GM18951 (cell line): ENCODE measurements at regions not wholly inside any gene's neighbourhood (a gene's known extent, or its start where the extent isn't known, plus 50 kb on each side); places are given as distances from the start of the nearest gene placed in this dataset.

ENCODE experiments used
- POLR2A ChIP-seq: IDR thresholded peaks from 4 replicates; pipeline ENCODE4 v1.6.1; 2011; ENCODE audit warnings: mild to moderate bottlenecking; ENCODE audit not compliant: insufficient read length, insufficient read depth; ENCODE audit errors: extremely low read depth
- in situ Hi-C: fragments of 300-500 bp; cut with MboI; formaldehyde crosslinking; loops from one replicate; pipeline ENCODE4 v1.12.0; 2022; ENCODE audit warnings: low sequenced_read_pairs, mixed read lengths, inconsistent platforms; ENCODE audit not compliant: unreplicated experiment

GRCh38 chr12:42944516-42944915, 355.0 kb upstream of the PRICKLE1 start:
- in situ Hi-C loops = no loop called here
- TF ChIP-seq POLR2A = no peak

GRCh38 chr12:42936991-42937390, 347.4 kb upstream of the PRICKLE1 start:
- TF ChIP-seq POLR2A = no peak
- in situ Hi-C loops = no loop called here

- TF ChIP-seq POLR2A = no peak
- in situ Hi-C loops = no loop called here
Observed at GRCh38 chr12:42936260-42936659, 346.7 kb upstream of the PRICKLE1 start.

GRCh38 chr12:42935756-42936155, 346.2 kb upstream of the PRICKLE1 start:
- TF ChIP-seq POLR2A = no peak
- in situ Hi-C loops = no loop called here

GRCh38 chr12:42935090-42935489, 345.5 kb upstream of the PRICKLE1 start:
- TF ChIP-seq POLR2A = no peak
- in situ Hi-C loops = no loop called here

- no peak for TF ChIP-seq POLR2A
- in situ Hi-C loops = no loop called here
Observed at GRCh38 chr12:42933461-42934081, 344.0 kb upstream of the PRICKLE1 start.

GRCh38 chr12:42932936-42933335, 343.4 kb upstream of the PRICKLE1 start:
- TF ChIP-seq POLR2A = no peak
- in situ Hi-C loops = no loop called here

- in situ Hi-C loops = no loop called here
- no peak for TF ChIP-seq POLR2A
Observed at GRCh38 chr12:42926232-42926631, 336.7 kb upstream of the PRICKLE1 start.

- TF ChIP-seq POLR2A = no peak
- in situ Hi-C loops = no loop called here
Observed at GRCh38 chr12:42924482-42924881, 334.9 kb upstream of the PRICKLE1 start.

GRCh38 chr12:42923583-42923982, 334.0 kb upstream of the PRICKLE1 start:
- no peak for TF ChIP-seq POLR2A
- in situ Hi-C loops = no loop called here

- no peak for TF ChIP-seq POLR2A
- in situ Hi-C loops = no loop called here
Observed at GRCh38 chr12:42923156-42923555, 333.6 kb upstream of the PRICKLE1 start.

GRCh38 chr12:42922505-42922850, 332.9 kb upstream of the PRICKLE1 start:
- in situ Hi-C loops = no loop called here
- TF ChIP-seq POLR2A = no peak

GRCh38 chr12:42921741-42922504, 332.4 kb upstream of the PRICKLE1 start:
- in situ Hi-C loops = no loop called here
- TF ChIP-seq POLR2A = no peak

- TF ChIP-seq POLR2A = no peak
- in situ Hi-C loops = no loop called here
Observed at GRCh38 chr12:42919691-42920090, 330.1 kb upstream of the PRICKLE1 start.

- no peak for TF ChIP-seq POLR2A
- in situ Hi-C loops = no loop called here
Observed at GRCh38 chr12:42918443-42918842, 328.9 kb upstream of the PRICKLE1 start.

- in situ Hi-C loops = no loop called here
- TF ChIP-seq POLR2A = no peak
Observed at GRCh38 chr12:42916143-42916542, 326.6 kb upstream of the PRICKLE1 start.
